ENCODE measurements at regions not wholly inside any gene's neighbourhood (a gene's known extent, or its start where the extent isn't known, plus 50 kb on each side); places are given as distances from the start of the nearest gene placed in this dataset.

DNA sequence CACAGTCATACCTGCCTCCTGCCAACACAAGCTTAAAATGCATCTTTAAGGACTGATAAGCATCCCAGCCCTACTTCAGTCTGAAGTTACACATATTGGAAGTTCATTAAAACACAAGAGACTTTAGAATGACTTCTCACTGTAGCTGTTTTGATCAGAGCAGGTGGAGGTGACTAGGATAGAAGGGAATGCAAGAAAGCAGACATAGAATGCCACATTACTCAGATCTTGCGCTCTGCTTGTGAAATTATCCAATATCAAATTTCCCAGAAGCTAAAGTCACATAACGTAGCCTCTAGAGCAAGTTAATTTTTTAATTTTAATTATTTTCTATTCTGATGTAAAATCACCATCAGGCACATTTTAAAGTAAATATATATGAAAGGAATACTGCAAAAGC, 306.5 kb downstream of the PLOD2 start:
- DNase-seq (ENCODE audit: low read depth) = no peak
- no peak overlapping the region for H3K4me3 ChIP-seq (ENCODE audit: control insufficient read depth, low read depth, low read length)
- TF ChIP-seq CTCF (conservative IDR thresholded peaks at IDR 0.05; ENCODE audit: control insufficient read depth, insufficient read depth, low read depth, low read length) = no peak

- no peak for TF ChIP-seq CTCF (conservative IDR thresholded peaks at IDR 0.05; ENCODE audit: control insufficient read depth, insufficient read depth, low read depth, low read length)
- no peak for DNase-seq (ENCODE audit: low read depth)
- H3K4me3 ChIP-seq (ENCODE audit: control insufficient read depth, low read depth, low read length) = no peak overlapping the region
Observed at GRCh38 chr3:145857956-145858355, 303.0 kb downstream of the PLOD2 start.

GRCh38 chr3:145864336-145864735, 296.6 kb downstream of the PLOD2 start:
- TF ChIP-seq CTCF (conservative IDR thresholded peaks at IDR 0.05; ENCODE audit: control insufficient read depth, insufficient read depth, low read depth, low read length) = no peak
- DNase-seq (ENCODE audit: low read depth) = no peak
- no peak overlapping the region for H3K4me3 ChIP-seq (ENCODE audit: control insufficient read depth, low read depth, low read length)

DNA sequence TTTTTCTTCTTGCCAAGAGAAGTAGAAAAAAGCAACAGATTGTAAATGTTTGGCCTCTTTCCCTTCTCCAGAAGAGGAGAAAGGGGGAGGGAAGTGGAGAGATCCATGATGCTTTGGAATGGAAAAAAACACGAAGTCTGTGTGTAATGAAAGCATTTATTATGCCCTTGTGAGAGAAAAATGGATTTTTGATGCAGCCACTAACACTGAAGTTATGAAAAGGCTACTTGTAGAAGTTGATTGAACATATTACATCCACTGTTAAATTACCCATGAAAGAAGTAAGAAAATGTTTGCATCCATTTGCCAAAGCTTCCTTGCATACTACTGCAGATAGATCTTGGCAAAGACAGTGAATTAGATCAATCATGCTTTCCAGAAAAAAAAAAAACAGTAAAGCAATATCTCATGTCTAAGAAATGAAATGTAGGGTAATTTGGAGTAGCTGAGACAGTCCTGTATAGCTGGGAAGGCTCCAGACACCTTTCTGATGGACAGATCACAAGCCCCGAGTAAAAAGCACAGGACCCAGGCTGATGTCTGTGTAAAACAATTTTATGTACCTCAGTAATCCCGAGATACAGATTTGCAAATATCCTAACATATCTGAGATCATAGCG, 295.5 kb downstream of the PLOD2 start:
- DNase-seq (ENCODE audit: low read depth) = no peak
- TF ChIP-seq CTCF (conservative IDR thresholded peaks at IDR 0.05; ENCODE audit: control insufficient read depth, insufficient read depth, low read depth, low read length) = no peak
- H3K4me3 ChIP-seq (ENCODE audit: control insufficient read depth, low read depth, low read length) = no peak overlapping the region

- peak; percentile 7 for DNase-seq (ENCODE audit: low read depth)
- no peak for TF ChIP-seq CTCF (conservative IDR thresholded peaks at IDR 0.05; ENCODE audit: control insufficient read depth, insufficient read depth, low read depth, low read length)
- H3K4me3 ChIP-seq (ENCODE audit: control insufficient read depth, low read depth, low read length) = no peak overlapping the region
Observed at GRCh38 chr3:145869958-145870357, 291.0 kb downstream of the PLOD2 start.

- peak; percentile 64 for DNase-seq (ENCODE audit: low read depth)
- no peak for TF ChIP-seq CTCF (conservative IDR thresholded peaks at IDR 0.05; ENCODE audit: control insufficient read depth, insufficient read depth, low read depth, low read length)
Observed at GRCh38 chr3:145882436-145882835, 278.5 kb downstream of the PLOD2 start.

GRCh38 chr3:145889730-145890129, 271.3 kb downstream of the PLOD2 start:
- DNase-seq (ENCODE audit: low read depth) = no peak
- H3K4me3 ChIP-seq (ENCODE audit: control insufficient read depth, low read depth, low read length) = no peak overlapping the region
- no peak for TF ChIP-seq CTCF (conservative IDR thresholded peaks at IDR 0.05; ENCODE audit: control insufficient read depth, insufficient read depth, low read depth, low read length)

More at GRCh38 chr3:145882436-145882835, 278.5 kb downstream of the PLOD2 start:
- H3K4me3 ChIP-seq (ENCODE audit: control insufficient read depth, low read depth, low read length) = no peak overlapping the region
